ENCODE measurements at regions not wholly inside any gene's neighbourhood (a gene's known extent, or its start where the extent isn't known, plus 50 kb on each side); places are given as distances from the start of the nearest gene placed in this dataset.

- Histone ChIP-seq H3K27me3 (ENCODE audit: control insufficient read depth in 1 of 2, insufficient read depth in 2 of 2, low read length in 2 of 2) (no peaks in the 10 kb centered on the region), H3K4me1 (ENCODE audit: insufficient read depth, low read length) (no peaks in the 10 kb centered on the region), H3K9me3 (ENCODE audit: control insufficient read depth in 1 of 2, insufficient read depth in 1 of 2, low read length in 2 of 2) (no peaks in the 10 kb centered on the region), H3K27ac (ENCODE audit: low read depth in 1 of 2, low read length in 2 of 2) (no peak overlapping the region), H3K36me3 (ENCODE audit: insufficient read depth, low read length) (no peaks in the 10 kb centered on the region), H3K4me3 (ENCODE audit: low read length) (no peak overlapping the region)
- Mint-ChIP-seq H3K4me3 (no peak overlapping the region), H3K36me3 (ENCODE audit: low read depth) (no peaks in the 10 kb centered on the region), H3K9me3 (peaks cover 2% of the 10 kb centered on the region), H3K27ac (no peak overlapping the region), H3K4me1 (ENCODE audit: low read depth) (no peaks in the 10 kb centered on the region), H3K27me3 (no peaks in the 10 kb centered on the region)
- TF ChIP-seq, protein P1, sequence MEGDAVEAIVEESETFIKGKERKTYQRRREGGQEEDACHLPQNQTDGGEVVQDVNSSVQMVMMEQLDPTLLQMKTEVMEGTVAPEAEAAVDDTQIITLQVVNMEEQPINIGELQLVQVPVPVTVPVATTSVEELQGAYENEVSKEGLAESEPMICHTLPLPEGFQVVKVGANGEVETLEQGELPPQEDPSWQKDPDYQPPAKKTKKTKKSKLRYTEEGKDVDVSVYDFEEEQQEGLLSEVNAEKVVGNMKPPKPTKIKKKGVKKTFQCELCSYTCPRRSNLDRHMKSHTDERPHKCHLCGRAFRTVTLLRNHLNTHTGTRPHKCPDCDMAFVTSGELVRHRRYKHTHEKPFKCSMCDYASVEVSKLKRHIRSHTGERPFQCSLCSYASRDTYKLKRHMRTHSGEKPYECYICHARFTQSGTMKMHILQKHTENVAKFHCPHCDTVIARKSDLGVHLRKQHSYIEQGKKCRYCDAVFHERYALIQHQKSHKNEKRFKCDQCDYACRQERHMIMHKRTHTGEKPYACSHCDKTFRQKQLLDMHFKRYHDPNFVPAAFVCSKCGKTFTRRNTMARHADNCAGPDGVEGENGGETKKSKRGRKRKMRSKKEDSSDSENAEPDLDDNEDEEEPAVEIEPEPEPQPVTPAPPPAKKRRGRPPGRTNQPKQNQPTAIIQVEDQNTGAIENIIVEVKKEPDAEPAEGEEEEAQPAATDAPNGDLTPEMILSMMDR (IDR thresholded peaks at IDR 0.05): no peak
- DNase-seq (no peak), ATAC-seq (ENCODE audit: poor library complexity) (no peak)
- intact Hi-C loops (cut with DNase I, micrococcal nuclease): no loop called here
- ChIA-PET POLR2A (no interaction called here), CTCF (interaction anchor here (0.7 kb wide), 1 partner anchor 34 kb away, joined by 5 read pairs; no protein-coding TSS in a partner anchor)
Observed at GRCh38 chr3:145623349-145623748, 537.6 kb downstream of the PLOD2 start.

DNA sequence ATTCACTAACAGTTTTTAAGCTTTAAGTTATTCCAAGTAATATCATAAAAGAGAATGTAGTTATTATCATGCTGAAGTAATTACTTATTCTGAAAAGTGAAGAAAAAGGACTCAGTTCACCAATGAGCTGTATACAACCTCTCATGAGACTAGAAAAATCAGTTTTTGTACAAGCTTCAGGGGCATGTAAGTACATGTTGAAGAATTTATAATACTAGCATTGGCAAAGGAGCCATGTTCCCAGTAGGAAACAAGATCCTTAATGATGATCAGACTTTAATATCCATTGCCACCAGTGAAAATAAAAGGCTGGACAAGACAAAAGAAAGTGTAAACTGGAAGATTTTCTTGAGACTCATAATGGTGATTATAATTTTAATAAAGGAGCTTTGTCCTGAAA, 532.8 kb downstream of the PLOD2 start:
- TF ChIP-seq, protein P1 (IDR thresholded peaks at IDR 0.05): no peak
- no peak for ATAC-seq (ENCODE audit: poor library complexity)
- H3K27ac Mint-ChIP-seq: no peak overlapping the region
- Histone ChIP-seq H3K27me3 (ENCODE audit: control insufficient read depth in 1 of 2, insufficient read depth in 2 of 2, low read length in 2 of 2) (no peaks in the 10 kb centered on the region), H3K4me3 (ENCODE audit: low read length) (no peak overlapping the region), H3K9me3 (ENCODE audit: control insufficient read depth in 1 of 2, insufficient read depth in 1 of 2, low read length in 2 of 2) (peaks cover 3 to 4% of the 10 kb centered on the region in 2 experiments), H3K27ac (ENCODE audit: low read depth in 1 of 2, low read length in 2 of 2) (no peak overlapping the region), H3K4me1 (ENCODE audit: insufficient read depth, low read length) (no peaks in the 10 kb centered on the region), H3K36me3 (ENCODE audit: insufficient read depth, low read length) (no peaks in the 10 kb centered on the region)
- H3K9me3 Mint-ChIP-seq: peaks cover 12% of the 10 kb centered on the region
- CTCF ChIA-PET: interaction anchor here (0.9 kb wide), 1 partner anchor 8 kb away, joined by 3 read pairs; no protein-coding TSS in a partner anchor
- no peak for DNase-seq
- POLR2A ChIA-PET: no interaction called here
- no peak overlapping the region for H3K4me3 Mint-ChIP-seq
- no peaks in the 10 kb centered on the region for H3K36me3 Mint-ChIP-seq (ENCODE audit: low read depth)
- intact Hi-C loops (cut with DNase I, micrococcal nuclease): no loop called here
- H3K27me3 Mint-ChIP-seq: no peaks in the 10 kb centered on the region
- no peaks in the 10 kb centered on the region for H3K4me1 Mint-ChIP-seq (ENCODE audit: low read depth)

DNA sequence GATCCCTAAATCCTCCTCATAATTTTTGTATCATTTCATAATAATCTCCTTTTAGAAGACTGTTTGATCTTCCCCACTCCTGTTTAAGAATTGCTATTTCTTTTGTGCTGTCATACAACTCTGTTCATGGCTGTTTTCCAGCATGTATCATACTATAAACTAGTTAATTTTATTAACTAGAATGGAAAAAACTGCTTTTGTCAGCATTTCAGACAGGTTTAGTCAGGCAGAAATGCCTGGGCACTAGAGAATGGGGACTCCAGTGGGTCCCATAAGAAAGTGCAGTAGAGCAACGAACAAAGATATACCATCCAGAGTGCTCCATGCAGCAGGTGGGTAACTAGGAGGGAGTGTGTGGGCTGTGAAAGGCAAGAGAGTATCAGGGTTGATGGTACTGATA, 523.9 kb downstream of the PLOD2 start:
- H3K27ac Mint-ChIP-seq: no peak overlapping the region
- H3K9me3 Mint-ChIP-seq: peaks cover 9% of the 10 kb centered on the region
- CTCF ChIA-PET: no interaction called here
- H3K36me3 Mint-ChIP-seq (ENCODE audit: low read depth): no peaks in the 10 kb centered on the region
- DNase-seq (no peak), ATAC-seq (ENCODE audit: poor library complexity) (no peak)
- no peaks in the 10 kb centered on the region for H3K27me3 ChIP-seq (ENCODE audit: control insufficient read depth in 1 of 2, insufficient read depth in 2 of 2, low read length in 2 of 2)
- no peaks in the 10 kb centered on the region for H3K4me1 Mint-ChIP-seq (ENCODE audit: low read depth)
- no peak overlapping the region for H3K27ac ChIP-seq (ENCODE audit: low read depth in 1 of 2, low read length in 2 of 2)
- TF ChIP-seq, protein P1 (IDR thresholded peaks at IDR 0.05): no peak
- no peaks in the 10 kb centered on the region for H3K36me3 ChIP-seq (ENCODE audit: insufficient read depth, low read length)
- intact Hi-C loops (cut with DNase I, micrococcal nuclease): no loop called here
- no peak overlapping the region for H3K4me3 ChIP-seq (ENCODE audit: low read length)
- POLR2A ChIA-PET: no interaction called here
- peaks cover 0 to 4% of the 10 kb centered on the region in 2 experiments for H3K9me3 ChIP-seq (ENCODE audit: control insufficient read depth in 1 of 2, insufficient read depth in 1 of 2, low read length in 2 of 2)
- no peaks in the 10 kb centered on the region for H3K27me3 Mint-ChIP-seq
- no peaks in the 10 kb centered on the region for H3K4me1 ChIP-seq (ENCODE audit: insufficient read depth, low read length)
- H3K4me3 Mint-ChIP-seq: no peak overlapping the region
